ENCODE measurements at regions not wholly inside any gene's neighbourhood (a gene's known extent, or its start where the extent isn't known, plus 50 kb on each side); places are given as distances from the start of the nearest gene placed in this dataset.

GRCh38 chrX:44456685-44457084, 86.0 kb downstream of the FUNDC1 start:
- H3K4me2 ChIP-seq: no peak overlapping the region
- TF ChIP-seq CTCF (IDR thresholded peaks at IDR 0.05): no peak
- no peak for TF ChIP-seq EZH2phosphoT487 (IDR thresholded peaks at IDR 0.05)
- TF ChIP-seq EZH2 (IDR thresholded peaks at IDR 0.05): no peak
- no peaks in the 10 kb centered on the region for H3K9me3 ChIP-seq (ENCODE audit: low read depth)
- no peak for DNase-seq (ENCODE audit: low spot score)
- no peak overlapping the region for H2AFZ ChIP-seq (replicated peaks)
- Mint-ChIP-seq H3K27ac (no peak overlapping the region), H3K27me3 (ENCODE audit: insufficient read depth, low read depth) (no peaks in the 10 kb centered on the region), H3K36me3 (no peaks in the 10 kb centered on the region), H3K4me1 (peaks cover under 1% of the 10 kb centered on the region), H3K4me3 (no peak overlapping the region), H3K9me3 (peaks cover 7% of the 10 kb centered on the region)
- no peaks in the 10 kb centered on the region for H4K20me1 ChIP-seq (ENCODE audit: low read depth)
- no peak overlapping the region for H3K9ac ChIP-seq
- H3K27me3 ChIP-seq: no peaks in the 10 kb centered on the region
- no peak overlapping the region for H3K4me3 ChIP-seq
- H3K4me1 ChIP-seq: peaks cover 6% of the 10 kb centered on the region
- no peaks in the 10 kb centered on the region for H3K79me2 ChIP-seq (ENCODE audit: low read depth)
- H3K36me3 ChIP-seq: no peaks in the 10 kb centered on the region
- peaks cover 4% of the 10 kb centered on the region for H3F3A ChIP-seq (ENCODE audit: low read depth)
- no peak overlapping the region for H3K27ac ChIP-seq

GRCh38 chrX:44451056-44451455, 91.6 kb downstream of the FUNDC1 start:
- no peaks in the 10 kb centered on the region for H4K20me1 ChIP-seq (ENCODE audit: low read depth)
- H3F3A ChIP-seq (ENCODE audit: low read depth): peaks cover 7% of the 10 kb centered on the region
- Mint-ChIP-seq H3K4me3 (no peak overlapping the region), H3K27me3 (ENCODE audit: insufficient read depth, low read depth) (peaks cover 2% of the 10 kb centered on the region), H3K9me3 (peaks cover 12% of the 10 kb centered on the region), H3K36me3 (no peaks in the 10 kb centered on the region), H3K27ac (no peak overlapping the region), H3K4me1 (peaks cover 7% of the 10 kb centered on the region)
- H3K4me1 ChIP-seq: peaks cover 6% of the 10 kb centered on the region
- H3K27ac ChIP-seq: peak overlapping the region; percentile 81
- H3K27me3 ChIP-seq: no peaks in the 10 kb centered on the region
- H3K9ac ChIP-seq: no peak overlapping the region
- DNase-seq (ENCODE audit: low spot score): peak; percentile 78
- H3K79me2 ChIP-seq (ENCODE audit: low read depth): no peaks in the 10 kb centered on the region
- H3K4me3 ChIP-seq: no peak overlapping the region
- H3K4me2 ChIP-seq: peak overlapping the region; percentile 18
- TF ChIP-seq EZH2 (IDR thresholded peaks at IDR 0.05) (no peak), EZH2phosphoT487 (IDR thresholded peaks at IDR 0.05) (no peak), CTCF (IDR thresholded peaks at IDR 0.05) (no peak)
- peaks cover 5% of the 10 kb centered on the region for H3K9me3 ChIP-seq (ENCODE audit: low read depth)
- no peak overlapping the region for H2AFZ ChIP-seq (replicated peaks)
- H3K36me3 ChIP-seq: no peaks in the 10 kb centered on the region

GRCh38 chrX:44447214-44447613, 95.4 kb downstream of the FUNDC1 start:
- Histone ChIP-seq H3K27me3 (no peaks in the 10 kb centered on the region), H3K4me1 (no peaks in the 10 kb centered on the region), H3F3A (ENCODE audit: low read depth) (peaks cover 3% of the 10 kb centered on the region), H2AFZ (replicated peaks) (no peak overlapping the region), H3K4me3 (no peak overlapping the region), H3K27ac (no peak overlapping the region), H4K20me1 (ENCODE audit: low read depth) (no peaks in the 10 kb centered on the region), H3K9me3 (ENCODE audit: low read depth) (peaks cover 5% of the 10 kb centered on the region), H3K36me3 (no peaks in the 10 kb centered on the region), H3K4me2 (no peak overlapping the region), H3K79me2 (ENCODE audit: low read depth) (no peaks in the 10 kb centered on the region), H3K9ac (no peak overlapping the region)
- Mint-ChIP-seq H3K4me1 (peaks cover 7% of the 10 kb centered on the region), H3K9me3 (peaks cover 8% of the 10 kb centered on the region), H3K27me3 (ENCODE audit: insufficient read depth, low read depth) (peaks cover 2% of the 10 kb centered on the region), H3K4me3 (no peak overlapping the region), H3K27ac (no peak overlapping the region), H3K36me3 (no peaks in the 10 kb centered on the region)
- DNase-seq (ENCODE audit: low spot score): no peak
- TF ChIP-seq EZH2 (IDR thresholded peaks at IDR 0.05) (no peak), EZH2phosphoT487 (IDR thresholded peaks at IDR 0.05) (no peak), CTCF (IDR thresholded peaks at IDR 0.05) (no peak)
